ENCODE measurements at regions not wholly inside any gene's neighbourhood (a gene's known extent, or its start where the extent isn't known, plus 50 kb on each side); places are given as distances from the start of the nearest gene placed in this dataset.

GRCh38 chrX:19178402-19178801, 56.1 kb upstream of the ADGRG2 start:
- POLR2A ChIA-PET, result no interaction called here
- WGBS (ENCODE audit: low lambda C conversion rate), result 66% methylated on average over 6 of the region's 6 CpGs
- Histone ChIP-seq H3K36me3 (replicated peaks in 1 of 2; ENCODE audit: control insufficient read depth in 1 of 2, insufficient read depth in 2 of 2, low read length in 1 of 2) (no peaks in the 10 kb centered on the region), H3K9me3 (no peaks in the 10 kb centered on the region), H3K27me3 (ENCODE audit: insufficient read depth) (no peaks in the 10 kb centered on the region), H3K9me2 (no peaks in the 10 kb centered on the region), H3K9ac (no peak overlapping the region), H3K4me3 (ENCODE audit: low read depth in 2 of 2, low read length in 1 of 2) (no peak overlapping the region), H3F3A (replicated peaks; ENCODE audit: insufficient read depth) (no peaks in the 10 kb centered on the region), H3K4me2 (no peak overlapping the region), H3K27ac (ENCODE audit: low read depth in 2 of 2, low read length in 1 of 2) (no peak overlapping the region), H2AFZ (ENCODE audit: low read depth) (no peak overlapping the region), H4K20me1 (ENCODE audit: insufficient read depth) (no peaks in the 10 kb centered on the region), H3K4me1 (ENCODE audit: control insufficient read depth in 1 of 2, insufficient read depth in 2 of 2, low read depth in 1 of 2, low read length in 1 of 2) (peaks cover 0 to 11% of the 10 kb centered on the region in 2 experiments; a peak in 1 of 4 replicates), H3K79me2 (ENCODE audit: insufficient read depth) (no peaks in the 10 kb centered on the region)
- no peak for DNase-seq
- CTCF ChIA-PET, result interaction anchor here (1.1 kb wide), 1 partner anchor 10 kb away, joined by 3 read pairs; no protein-coding TSS in a partner anchor
- TF ChIP-seq USF1 (IDR thresholded peaks at IDR 0.05; ENCODE audit: borderline replicate concordance, low read depth) (no peak), TAF1 (IDR thresholded peaks at IDR 0.05; ENCODE audit: borderline replicate concordance, low read depth, low read length) (no peak), EZH2phosphoT487 (IDR thresholded peaks at IDR 0.05; ENCODE audit: borderline replicate concordance, low read depth) (no peak), TCF12 (IDR thresholded peaks at IDR 0.05) (no peak), NFIC (IDR thresholded peaks at IDR 0.05; ENCODE audit: borderline replicate concordance) (no peak), TEAD4 (IDR thresholded peaks at IDR 0.05; ENCODE audit: borderline replicate concordance, insufficient read depth) (no peak), REST (IDR thresholded peaks at IDR 0.05; ENCODE audit: low read depth, low read length) (no peak), GABPA (IDR thresholded peaks at IDR 0.05; ENCODE audit: low read depth) (no peak), JUND (IDR thresholded peaks at IDR 0.05) (no peak), RAD21 (IDR thresholded peaks at IDR 0.05; ENCODE audit: low read length) (no peak)
- TF ChIP-seq, protein P1, sequence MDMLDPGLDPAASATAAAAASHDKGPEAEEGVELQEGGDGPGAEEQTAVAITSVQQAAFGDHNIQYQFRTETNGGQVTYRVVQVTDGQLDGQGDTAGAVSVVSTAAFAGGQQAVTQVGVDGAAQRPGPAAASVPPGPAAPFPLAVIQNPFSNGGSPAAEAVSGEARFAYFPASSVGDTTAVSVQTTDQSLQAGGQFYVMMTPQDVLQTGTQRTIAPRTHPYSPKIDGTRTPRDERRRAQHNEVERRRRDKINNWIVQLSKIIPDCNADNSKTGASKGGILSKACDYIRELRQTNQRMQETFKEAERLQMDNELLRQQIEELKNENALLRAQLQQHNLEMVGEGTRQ (IDR thresholded peaks at IDR 0.05; ENCODE audit: borderline replicate concordance, low read depth, low read length), result no peak
- TF ChIP-seq, protein P2, sequence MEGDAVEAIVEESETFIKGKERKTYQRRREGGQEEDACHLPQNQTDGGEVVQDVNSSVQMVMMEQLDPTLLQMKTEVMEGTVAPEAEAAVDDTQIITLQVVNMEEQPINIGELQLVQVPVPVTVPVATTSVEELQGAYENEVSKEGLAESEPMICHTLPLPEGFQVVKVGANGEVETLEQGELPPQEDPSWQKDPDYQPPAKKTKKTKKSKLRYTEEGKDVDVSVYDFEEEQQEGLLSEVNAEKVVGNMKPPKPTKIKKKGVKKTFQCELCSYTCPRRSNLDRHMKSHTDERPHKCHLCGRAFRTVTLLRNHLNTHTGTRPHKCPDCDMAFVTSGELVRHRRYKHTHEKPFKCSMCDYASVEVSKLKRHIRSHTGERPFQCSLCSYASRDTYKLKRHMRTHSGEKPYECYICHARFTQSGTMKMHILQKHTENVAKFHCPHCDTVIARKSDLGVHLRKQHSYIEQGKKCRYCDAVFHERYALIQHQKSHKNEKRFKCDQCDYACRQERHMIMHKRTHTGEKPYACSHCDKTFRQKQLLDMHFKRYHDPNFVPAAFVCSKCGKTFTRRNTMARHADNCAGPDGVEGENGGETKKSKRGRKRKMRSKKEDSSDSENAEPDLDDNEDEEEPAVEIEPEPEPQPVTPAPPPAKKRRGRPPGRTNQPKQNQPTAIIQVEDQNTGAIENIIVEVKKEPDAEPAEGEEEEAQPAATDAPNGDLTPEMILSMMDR (IDR thresholded peaks at IDR 0.05), result no peak
